Esophagus muscularis mucosa (tissue), 4 donors: ENCODE measurements at regions not wholly inside any gene's neighbourhood (a gene's known extent, or its start where the extent isn't known, plus 50 kb on each side); places are given as distances from the start of the nearest gene placed in this dataset.

Experiments
- EP300 ChIP-seq: sonication (generic); formaldehyde crosslinking; IDR thresholded peaks from one replicate; pipeline ENCODE4 v1.6.1; 2017; ENCODE audit warnings: antibody characterized with exemption
- POLR2A ChIP-seq: fragments of 450-650 bp; IDR thresholded peaks from one replicate; pipeline ENCODE4 v1.6.1; 2017; ENCODE audit warnings: antibody characterized with exemption, moderate library complexity, mild to moderate bottlenecking, low read depth
- TF ChIP-seq, protein P1 (sequence below), 3 experiments: fragments of 200-600 bp in 2 of 3; fragments of 450-650 bp in 1 of 3; sonication (generic) in 2 of 3; IDR thresholded peaks; one replicate each; pipeline ENCODE4 v1.5.1; 2017 to 2019; ENCODE audit warnings: antibody characterized with exemption in 3 of 3, mild to moderate bottlenecking in 2 of 3, moderate library complexity in 1 of 3

DNA sequence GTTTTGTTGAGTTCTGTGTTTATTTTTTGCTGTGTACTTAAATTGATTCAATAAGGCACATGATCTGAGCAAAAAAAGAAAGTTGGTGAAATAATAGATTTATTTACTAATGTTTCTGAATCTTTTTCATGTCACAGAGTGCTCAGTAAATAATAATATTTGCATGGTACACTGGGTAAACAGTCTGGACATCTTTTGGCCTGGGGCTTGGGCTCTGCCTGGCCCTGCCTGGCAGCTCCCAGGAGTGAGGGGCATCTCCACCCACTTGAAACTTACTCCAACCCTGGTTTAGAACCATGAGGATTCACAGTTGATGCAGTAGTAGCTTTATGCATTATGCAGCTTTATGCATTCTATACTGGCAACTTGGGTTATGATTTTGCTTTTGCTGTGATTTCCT is 124.2 kb upstream of the SLC4A4 start:
- no peak for TF ChIP-seq POLR2A
- TF ChIP-seq, protein P1, sequence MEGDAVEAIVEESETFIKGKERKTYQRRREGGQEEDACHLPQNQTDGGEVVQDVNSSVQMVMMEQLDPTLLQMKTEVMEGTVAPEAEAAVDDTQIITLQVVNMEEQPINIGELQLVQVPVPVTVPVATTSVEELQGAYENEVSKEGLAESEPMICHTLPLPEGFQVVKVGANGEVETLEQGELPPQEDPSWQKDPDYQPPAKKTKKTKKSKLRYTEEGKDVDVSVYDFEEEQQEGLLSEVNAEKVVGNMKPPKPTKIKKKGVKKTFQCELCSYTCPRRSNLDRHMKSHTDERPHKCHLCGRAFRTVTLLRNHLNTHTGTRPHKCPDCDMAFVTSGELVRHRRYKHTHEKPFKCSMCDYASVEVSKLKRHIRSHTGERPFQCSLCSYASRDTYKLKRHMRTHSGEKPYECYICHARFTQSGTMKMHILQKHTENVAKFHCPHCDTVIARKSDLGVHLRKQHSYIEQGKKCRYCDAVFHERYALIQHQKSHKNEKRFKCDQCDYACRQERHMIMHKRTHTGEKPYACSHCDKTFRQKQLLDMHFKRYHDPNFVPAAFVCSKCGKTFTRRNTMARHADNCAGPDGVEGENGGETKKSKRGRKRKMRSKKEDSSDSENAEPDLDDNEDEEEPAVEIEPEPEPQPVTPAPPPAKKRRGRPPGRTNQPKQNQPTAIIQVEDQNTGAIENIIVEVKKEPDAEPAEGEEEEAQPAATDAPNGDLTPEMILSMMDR (IDR thresholded peaks at IDR 0.05): no peak
- TF ChIP-seq EP300: no peak
